Panc1 (cell line): ENCODE measurements at regions not wholly inside any gene's neighbourhood (a gene's known extent, or its start where the extent isn't known, plus 50 kb on each side); places are given as distances from the start of the nearest gene placed in this dataset.

ENCODE experiments used
- ATAC-seq: fragments of 200-7000 bp; cut with Tn5 transposase; 2 replicates; pipeline ENCODE4 v1.9.1; 2020; ENCODE audit warnings: mild to moderate bottlenecking, moderate library complexity
- BruUV-seq: library from RNA; stranded (reverse); fragments of 400-500 nt; replicated peaks from 2 replicates; lab custom pipeline; 2021; lab: Mats Ljungman, UMichigan
- CTCF ChIA-PET: fragments of 300-600 bp; sonication (Branson Sonifier 250); formaldehyde crosslinking; loops from one replicate; lab custom pipeline; 2022; ENCODE audit warnings: antibody characterized with exemption; lab: Charles Lee
- POLR2A ChIA-PET: fragments of 300-600 bp; sonication (Branson Sonifier 250); formaldehyde crosslinking; loops from one replicate; lab custom pipeline; 2022; ENCODE audit warnings: antibody characterized with exemption; lab: Charles Lee
- DNase-seq: peaks from one replicate; pipeline ENCODE4 v3.0.0-alpha.2; 2010; ENCODE audit warnings: low read depth, low spot score
- H3K27ac ChIP-seq: 2 replicates; pipeline ENCODE4 v1.5.1; 2011; ENCODE audit warnings: mild to moderate bottlenecking, low read length, inconsistent platforms
- H3K27me3 ChIP-seq: fragments of 200-500 bp; sonication (Bioruptor generic); 2 replicates; pipeline ENCODE4 v1.6.0; 2014; ENCODE audit warnings: low read length, inconsistent platforms; ENCODE audit not compliant: control insufficient read depth, insufficient read depth
- H3K36me3 ChIP-seq: fragments of 200-500 bp; sonication (Bioruptor generic); 2 replicates; pipeline ENCODE4 v1.5.1; 2014; ENCODE audit warnings: inconsistent platforms, mild to moderate bottlenecking, low read length, moderate library complexity; ENCODE audit not compliant: control insufficient read depth, insufficient read depth
- H3K4me1 ChIP-seq: 2 replicates; pipeline ENCODE4 v1.5.1; 2011; ENCODE audit warnings: inconsistent platforms, mild to moderate bottlenecking, low read length, moderate library complexity; ENCODE audit not compliant: control insufficient read depth, insufficient read depth
- H3K4me3 ChIP-seq, 2 experiments: 2 replicates each; pipeline ENCODE4 v1.5.1; 2011 to 2012; ENCODE audit warnings: low read depth in 2 of 2, low read length in 2 of 2, mild to moderate bottlenecking in 2 of 2, inconsistent platforms in 1 of 2, moderate library complexity in 1 of 2
- H3K9me3 ChIP-seq: fragments of 200-500 bp; sonication (Bioruptor generic); 2 replicates; pipeline ENCODE4 v1.5.1; 2014; ENCODE audit warnings: low read depth, mild to moderate bottlenecking, inconsistent platforms, low read length, moderate library complexity; ENCODE audit not compliant: control insufficient read depth, insufficient read depth
- POLR2AphosphoS5 ChIP-seq: IDR thresholded peaks from 2 replicates; pipeline ENCODE4 v1.6.1; 2012; ENCODE audit warnings: mild to moderate bottlenecking, low read depth, low read length, moderate library complexity
- SIN3A ChIP-seq: IDR thresholded peaks from 2 replicates; pipeline ENCODE4 v1.6.1; 2012; ENCODE audit warnings: low read depth, mild to moderate bottlenecking, low read length, moderate library complexity, borderline replicate concordance; ENCODE audit not compliant: insufficient read depth
- TCF7L2 ChIP-seq: IDR thresholded peaks from 2 replicates; pipeline ENCODE4 v1.6.1; 2011; ENCODE audit warnings: mild to moderate bottlenecking, low read depth, low read length, inconsistent platforms
- in situ Hi-C: cut with HindIII; loops from 2 replicates; pipeline ENCODE4 v1.10.0; 2016; ENCODE audit warnings: low sequenced_read_pairs, low pct_unique_long_range_greater_than_20kb
- intact Hi-C: fragments of 100-400 bp; cut with micrococcal nuclease; formaldehyde crosslinking; loops from one replicate; pipeline ENCODE4 v1.10.0; 2022; ENCODE audit not compliant: unreplicated experiment
- TF ChIP-seq, protein P1 (sequence below): fragments of 450-650 bp; IDR thresholded peaks from 2 replicates; pipeline ENCODE4 v1.5.1; 2017; ENCODE audit warnings: mild to moderate bottlenecking
- TF ChIP-seq, protein P2 (sequence below), 2 experiments: IDR thresholded peaks; 2 replicates each; pipeline ENCODE4 v1.6.1; 2011 to 2012; ENCODE audit warnings: low read depth in 2 of 2, control low read depth in 1 of 2, low read length in 1 of 2, mild to moderate bottlenecking in 1 of 2, moderate library complexity in 1 of 2; ENCODE audit not compliant: insufficient read depth in 1 of 2

DNA sequence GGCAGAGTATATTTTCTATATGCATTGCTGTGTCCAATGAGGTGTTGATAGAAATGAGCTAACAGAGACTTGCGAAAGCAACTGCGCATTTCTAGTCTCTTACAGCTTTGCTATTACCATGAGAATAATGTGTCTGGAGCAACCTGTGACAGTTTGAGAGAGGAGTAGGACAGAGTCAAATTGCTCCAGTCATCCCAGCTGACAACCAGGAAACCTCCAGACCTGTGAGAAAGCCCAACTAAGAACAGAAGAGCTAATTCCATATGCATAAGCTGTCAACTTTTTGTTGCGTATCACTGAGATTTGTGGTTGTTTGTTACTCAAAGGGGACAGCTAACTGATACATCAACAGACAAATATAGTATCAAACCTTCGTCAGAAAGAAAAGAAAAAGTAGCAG lies 354.1 kb upstream of the LRRC7 start:
- H3K9me3 ChIP-seq, result no peaks in the 10 kb centered on the region
- no TSS peak for BruUV-seq
- no peak for DNase-seq
- no peaks in the 10 kb centered on the region for H3K4me1 ChIP-seq
- TF ChIP-seq, protein P1, sequence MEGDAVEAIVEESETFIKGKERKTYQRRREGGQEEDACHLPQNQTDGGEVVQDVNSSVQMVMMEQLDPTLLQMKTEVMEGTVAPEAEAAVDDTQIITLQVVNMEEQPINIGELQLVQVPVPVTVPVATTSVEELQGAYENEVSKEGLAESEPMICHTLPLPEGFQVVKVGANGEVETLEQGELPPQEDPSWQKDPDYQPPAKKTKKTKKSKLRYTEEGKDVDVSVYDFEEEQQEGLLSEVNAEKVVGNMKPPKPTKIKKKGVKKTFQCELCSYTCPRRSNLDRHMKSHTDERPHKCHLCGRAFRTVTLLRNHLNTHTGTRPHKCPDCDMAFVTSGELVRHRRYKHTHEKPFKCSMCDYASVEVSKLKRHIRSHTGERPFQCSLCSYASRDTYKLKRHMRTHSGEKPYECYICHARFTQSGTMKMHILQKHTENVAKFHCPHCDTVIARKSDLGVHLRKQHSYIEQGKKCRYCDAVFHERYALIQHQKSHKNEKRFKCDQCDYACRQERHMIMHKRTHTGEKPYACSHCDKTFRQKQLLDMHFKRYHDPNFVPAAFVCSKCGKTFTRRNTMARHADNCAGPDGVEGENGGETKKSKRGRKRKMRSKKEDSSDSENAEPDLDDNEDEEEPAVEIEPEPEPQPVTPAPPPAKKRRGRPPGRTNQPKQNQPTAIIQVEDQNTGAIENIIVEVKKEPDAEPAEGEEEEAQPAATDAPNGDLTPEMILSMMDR, result no peak
- H3K27ac ChIP-seq, result no peak overlapping the region
- CTCF ChIA-PET, result no interaction called here
- in situ Hi-C loops, result no loop called here
- POLR2A ChIA-PET, result no interaction called here
- no peaks in the 10 kb centered on the region for H3K27me3 ChIP-seq
- intact Hi-C loops, result no loop called here
- no peak overlapping the region for H3K4me3 ChIP-seq
- no peak for ATAC-seq
- H3K36me3 ChIP-seq, result no peaks in the 10 kb centered on the region

DNA sequence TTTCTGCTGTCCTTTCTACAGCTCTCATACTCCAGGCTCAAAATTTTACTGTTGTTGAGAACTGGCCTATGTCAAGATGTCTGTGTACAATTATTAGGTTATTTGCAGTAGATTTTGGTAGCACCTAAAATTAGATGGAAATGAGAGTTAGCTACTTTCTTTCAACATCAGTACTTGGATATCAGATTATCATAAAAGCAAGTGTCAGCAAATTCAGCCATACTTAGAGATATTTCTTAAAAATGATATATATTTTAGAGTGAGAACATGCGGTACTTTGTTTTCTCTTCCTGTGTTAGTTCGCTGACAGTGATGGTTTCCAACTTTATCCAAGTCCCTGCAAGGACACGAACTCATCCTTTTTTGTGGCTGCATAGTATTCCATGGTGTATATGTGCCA lies 351.8 kb upstream of the LRRC7 start:
- DNase-seq, result no peak
- Histone ChIP-seq H3K4me1 (no peaks in the 10 kb centered on the region), H3K9me3 (no peaks in the 10 kb centered on the region), H3K27ac (no peak overlapping the region), H3K4me3 (no peak overlapping the region), H3K36me3 (no peaks in the 10 kb centered on the region), H3K27me3 (no peaks in the 10 kb centered on the region)
- TF ChIP-seq, protein P2, sequence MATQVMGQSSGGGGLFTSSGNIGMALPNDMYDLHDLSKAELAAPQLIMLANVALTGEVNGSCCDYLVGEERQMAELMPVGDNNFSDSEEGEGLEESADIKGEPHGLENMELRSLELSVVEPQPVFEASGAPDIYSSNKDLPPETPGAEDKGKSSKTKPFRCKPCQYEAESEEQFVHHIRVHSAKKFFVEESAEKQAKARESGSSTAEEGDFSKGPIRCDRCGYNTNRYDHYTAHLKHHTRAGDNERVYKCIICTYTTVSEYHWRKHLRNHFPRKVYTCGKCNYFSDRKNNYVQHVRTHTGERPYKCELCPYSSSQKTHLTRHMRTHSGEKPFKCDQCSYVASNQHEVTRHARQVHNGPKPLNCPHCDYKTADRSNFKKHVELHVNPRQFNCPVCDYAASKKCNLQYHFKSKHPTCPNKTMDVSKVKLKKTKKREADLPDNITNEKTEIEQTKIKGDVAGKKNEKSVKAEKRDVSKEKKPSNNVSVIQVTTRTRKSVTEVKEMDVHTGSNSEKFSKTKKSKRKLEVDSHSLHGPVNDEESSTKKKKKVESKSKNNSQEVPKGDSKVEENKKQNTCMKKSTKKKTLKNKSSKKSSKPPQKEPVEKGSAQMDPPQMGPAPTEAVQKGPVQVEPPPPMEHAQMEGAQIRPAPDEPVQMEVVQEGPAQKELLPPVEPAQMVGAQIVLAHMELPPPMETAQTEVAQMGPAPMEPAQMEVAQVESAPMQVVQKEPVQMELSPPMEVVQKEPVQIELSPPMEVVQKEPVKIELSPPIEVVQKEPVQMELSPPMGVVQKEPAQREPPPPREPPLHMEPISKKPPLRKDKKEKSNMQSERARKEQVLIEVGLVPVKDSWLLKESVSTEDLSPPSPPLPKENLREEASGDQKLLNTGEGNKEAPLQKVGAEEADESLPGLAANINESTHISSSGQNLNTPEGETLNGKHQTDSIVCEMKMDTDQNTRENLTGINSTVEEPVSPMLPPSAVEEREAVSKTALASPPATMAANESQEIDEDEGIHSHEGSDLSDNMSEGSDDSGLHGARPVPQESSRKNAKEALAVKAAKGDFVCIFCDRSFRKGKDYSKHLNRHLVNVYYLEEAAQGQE (IDR thresholded peaks at IDR 0.05; ENCODE audit: insufficient read depth in 1 of 2, low read depth in 2 of 2, low read length in 1 of 2), result no peak
- TF ChIP-seq, protein P1, result no peak
- TF ChIP-seq TCF7L2 (no peak), SIN3A (no peak), POLR2AphosphoS5 (no peak)
- ChIA-PET POLR2A (no interaction called here), CTCF (no interaction called here)
- intact Hi-C loops, result no loop called here
- in situ Hi-C loops, result no loop called here
- ATAC-seq, result no peak
- BruUV-seq, result no TSS peak

DNA sequence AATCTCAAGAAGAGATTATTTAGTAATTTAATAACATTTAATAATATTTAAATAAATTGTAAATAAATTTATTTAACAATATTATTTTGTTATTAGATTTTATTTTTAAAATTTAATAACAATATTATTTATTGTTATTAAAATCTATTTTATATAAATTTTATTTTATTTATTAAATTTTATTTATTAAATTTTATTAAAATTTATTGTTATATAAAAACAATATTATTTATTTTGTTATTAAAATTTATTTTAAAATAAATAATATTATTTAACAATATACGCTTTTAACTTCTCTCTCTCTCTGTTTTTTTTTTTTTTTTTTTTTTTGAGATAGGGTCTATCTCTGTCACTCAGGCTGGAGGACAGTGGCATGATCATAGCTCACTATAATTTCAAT lies 347.1 kb upstream of the LRRC7 start:
- ChIA-PET CTCF (no interaction called here), POLR2A (no interaction called here)
- intact Hi-C loops (no loop called here), in situ Hi-C loops (no loop called here)
- no peaks in the 10 kb centered on the region for H3K36me3 ChIP-seq
- H3K27ac ChIP-seq, result no peak overlapping the region
- DNase-seq, result no peak
- ATAC-seq, result no peak
- no TSS peak for BruUV-seq
- H3K4me3 ChIP-seq, result no peak overlapping the region
- no peaks in the 10 kb centered on the region for H3K9me3 ChIP-seq
- TF ChIP-seq, protein P1, result no peak
- TF ChIP-seq POLR2AphosphoS5, result no peak
- no peak for TF ChIP-seq SIN3A
- TF ChIP-seq TCF7L2, result no peak
- TF ChIP-seq, protein P2 (IDR thresholded peaks at IDR 0.05; ENCODE audit: insufficient read depth in 1 of 2, low read depth in 2 of 2, low read length in 1 of 2), result no peak
- no peaks in the 10 kb centered on the region for H3K27me3 ChIP-seq
- no peaks in the 10 kb centered on the region for H3K4me1 ChIP-seq
